Smooth muscle cell (in vitro differentiated cells): ENCODE measurements at regions not wholly inside any gene's neighbourhood (a gene's known extent, or its start where the extent isn't known, plus 50 kb on each side); places are given as distances from the start of the nearest gene placed in this dataset.

Experiments used
- DNase-seq: peaks from one replicate; lab custom pipeline; 2025; ENCODE audit not compliant: unreplicated experiment; lab: John Stamatoyannopoulos, UW
- H2AFZ ChIP-seq: fragments of 200-600 bp; sonication (generic); 2 replicates; pipeline ENCODE4 v1.6.0; 2016; ENCODE audit warnings: antibody characterized with exemption, low read depth, mild to moderate bottlenecking
- H3F3A ChIP-seq: fragments of 200-600 bp; sonication (generic); 2 replicates; pipeline ENCODE4 v1.6.0; 2017; ENCODE audit warnings: antibody characterized with exemption, low read depth
- H3K27ac ChIP-seq: fragments of 200-600 bp; sonication (generic); 2 replicates; pipeline ENCODE4 v1.5.1; 2016; ENCODE audit warnings: low read depth, mild to moderate bottlenecking
- H3K27me3 ChIP-seq: fragments of 200-600 bp; sonication (generic); 2 replicates; pipeline ENCODE4 v1.6.1; 2016; ENCODE audit warnings: low read depth, mild to moderate bottlenecking
- H3K36me3 ChIP-seq: fragments of 200-600 bp; sonication (generic); 2 replicates; pipeline ENCODE4 v1.5.1; 2016; ENCODE audit warnings: low read depth
- H3K4me1 ChIP-seq: fragments of 200-600 bp; sonication (generic); 2 replicates; pipeline ENCODE4 v1.5.1; 2016; ENCODE audit warnings: low read depth
- H3K4me2 ChIP-seq: fragments of 200-600 bp; sonication (generic); 2 replicates; pipeline ENCODE4 v1.6.0; 2016; ENCODE audit warnings: mild to moderate bottlenecking
- H3K4me3 ChIP-seq: fragments of 200-600 bp; sonication (generic); 2 replicates; pipeline ENCODE4 v1.5.1; 2016; ENCODE audit warnings: mild to moderate bottlenecking
- H3K79me2 ChIP-seq: fragments of 200-600 bp; sonication (generic); 2 replicates; pipeline ENCODE4 v1.6.0; 2016; ENCODE audit warnings: low read depth, mild to moderate bottlenecking
- H3K9ac ChIP-seq: fragments of 200-600 bp; sonication (generic); 2 replicates; pipeline ENCODE4 v1.6.0; 2016; ENCODE audit warnings: low read depth
- H3K9me3 ChIP-seq: fragments of 200-600 bp; sonication (generic); replicated peaks from 2 replicates; pipeline ENCODE4 v1.5.1; 2016; ENCODE audit warnings: low read depth
- H4K20me1 ChIP-seq: fragments of 200-600 bp; sonication (generic); 2 replicates; pipeline ENCODE4 v1.6.0; 2016; ENCODE audit warnings: low read depth
- CTCF ChIP-seq: fragments of 200-600 bp; sonication (generic); IDR thresholded peaks from 2 replicates; pipeline ENCODE4 v1.5.1; 2017; ENCODE audit warnings: borderline replicate concordance, mild to moderate bottlenecking, antibody characterized with exemption; ENCODE audit not compliant: insufficient read depth, poor library complexity, severe bottlenecking
- WGBS: methylation state at CpG from one replicate; pipeline ENCODE4 v1.1.7; 2016; ENCODE audit warnings: low lambda C conversion rate; 5-methylcytosine and 5-hydroxymethylcytosine counted together

- TF ChIP-seq CTCF: no peak
- no peak for DNase-seq
- Histone ChIP-seq H3K27me3 (no peaks in the 10 kb centered on the region), H2AFZ (no peak overlapping the region), H3K27ac (no peak overlapping the region), H3K4me1 (peaks cover 9% of the 10 kb centered on the region), H3K4me2 (no peak overlapping the region), H3K9ac (no peak overlapping the region), H3K79me2 (no peaks in the 10 kb centered on the region), H3F3A (no peaks in the 10 kb centered on the region), H3K36me3 (no peaks in the 10 kb centered on the region), H4K20me1 (no peaks in the 10 kb centered on the region), H3K9me3 (no peaks in the 10 kb centered on the region), H3K4me3 (no peak overlapping the region)
- WGBS: 43% methylated on average over 11 of the region's 11 CpGs
These were observed 371.6 kb downstream of the HRH4 start for GRCh38 chr18:24831871-24832665.

GRCh38 chr18:24835751-24836150 is 375.3 kb downstream of the HRH4 start:
- Histone ChIP-seq H3K4me3 (no peak overlapping the region), H3K4me1 (peaks cover 14% of the 10 kb centered on the region), H3K36me3 (no peaks in the 10 kb centered on the region), H3K9me3 (no peaks in the 10 kb centered on the region), H3K27me3 (no peaks in the 10 kb centered on the region), H3F3A (no peaks in the 10 kb centered on the region), H3K9ac (no peak overlapping the region), H2AFZ (no peak overlapping the region), H4K20me1 (no peaks in the 10 kb centered on the region), H3K4me2 (no peak overlapping the region), H3K27ac (no peak overlapping the region), H3K79me2 (no peaks in the 10 kb centered on the region)
- 93% methylated on average over 1 of the region's 1 CpG for WGBS
- no peak for DNase-seq
- TF ChIP-seq CTCF: no peak

GRCh38 chr18:24837066-24837465 is 376.6 kb downstream of the HRH4 start:
- no peaks in the 10 kb centered on the region for H3K36me3 ChIP-seq
- H2AFZ ChIP-seq: no peak overlapping the region
- 16% methylated on average over 3 of the region's 3 CpGs for WGBS
- no peaks in the 10 kb centered on the region for H3K9me3 ChIP-seq
- H3K27me3 ChIP-seq: no peaks in the 10 kb centered on the region
- no peak for TF ChIP-seq CTCF
- H3K4me3 ChIP-seq: no peak overlapping the region
- H4K20me1 ChIP-seq: no peaks in the 10 kb centered on the region
- peaks cover 4% of the 10 kb centered on the region for H3F3A ChIP-seq
- no peak overlapping the region for H3K9ac ChIP-seq
- peak overlapping the region; percentile 3 for H3K27ac ChIP-seq
- no peaks in the 10 kb centered on the region for H3K79me2 ChIP-seq
- H3K4me2 ChIP-seq: no peak overlapping the region
- DNase-seq: no peak
- peaks cover 20% of the 10 kb centered on the region for H3K4me1 ChIP-seq

GRCh38 chr18:24840051-24840450 is 379.6 kb downstream of the HRH4 start:
- H3K79me2 ChIP-seq: no peaks in the 10 kb centered on the region
- peak overlapping the region; percentile 88 for H3K27ac ChIP-seq
- H3K4me2 ChIP-seq: peak overlapping the region; percentile 9
- H3K9me3 ChIP-seq: no peaks in the 10 kb centered on the region
- no peaks in the 10 kb centered on the region for H3K27me3 ChIP-seq
- H3K4me3 ChIP-seq: no peak overlapping the region
- no peak for TF ChIP-seq CTCF
- no peak for DNase-seq
- H3F3A ChIP-seq: peaks cover 8% of the 10 kb centered on the region
- H3K4me1 ChIP-seq: peaks cover 17% of the 10 kb centered on the region
- no peak overlapping the region for H2AFZ ChIP-seq
- no peak overlapping the region for H3K9ac ChIP-seq
- no peaks in the 10 kb centered on the region for H3K36me3 ChIP-seq
- 64% methylated on average over 3 of the region's 3 CpGs for WGBS
- no peaks in the 10 kb centered on the region for H4K20me1 ChIP-seq
